H1 (cell line): ENCODE measurements at regions not wholly inside any gene's neighbourhood (a gene's known extent, or its start where the extent isn't known, plus 50 kb on each side); places are given as distances from the start of the nearest gene placed in this dataset.

Source experiments
- CTCF ChIA-PET: fragments of 300-600 bp; sonication (Branson Sonifier 250); formaldehyde crosslinking; loops from one replicate; lab custom pipeline; 2021; ENCODE audit not compliant: partially characterized antibody; lab: Charles Lee
- POLR2A ChIA-PET: fragments of 300-600 bp; sonication (Branson Sonifier 250); formaldehyde crosslinking; loops from one replicate; lab custom pipeline; 2021; ENCODE audit warnings: inconsistent platforms; ENCODE audit not compliant: partially characterized antibody; lab: Charles Lee
- DNase-seq, 2 experiments: peaks; one replicate each; pipeline versions ENCODE4 v3.0.0 to v3.0.0-alpha.2; 2010 to 2022; ENCODE audit warnings: low spot score in 2 of 2, low read depth in 1 of 2, mixed read lengths in 1 of 2
- FAIRE-seq: peaks from 2 replicates; lab custom pipeline; 2011; peaks lifted over from hg19 to GRCh38; lab: Jason Lieb, UNC
- H2AFZ ChIP-seq: 2 replicates; pipeline ENCODE4 v1.8.1; 2012; ENCODE audit warnings: low read length, inconsistent platforms
- H2AK5ac ChIP-seq: 2 replicates; pipeline ENCODE4 v1.6.1; 2013; ENCODE audit warnings: low read depth, low read length
- H2BK120ac ChIP-seq: replicated peaks from 2 replicates; pipeline ENCODE3; 2013; ENCODE audit warnings: low read depth, low read length, inconsistent platforms
- H2BK12ac ChIP-seq: 2 replicates; pipeline ENCODE4 v1.6.1; 2013; ENCODE audit warnings: low read depth, low read length
- H2BK15ac ChIP-seq: 2 replicates; pipeline ENCODE4 v1.6.1; 2013; ENCODE audit warnings: low read length
- H2BK20ac ChIP-seq: 2 replicates; pipeline ENCODE4 v1.6.1; 2013; ENCODE audit warnings: low read length
- H2BK5ac ChIP-seq: 2 replicates; pipeline ENCODE4 v1.6.1; 2013; ENCODE audit warnings: low read depth, low read length
- H3K14ac ChIP-seq: 2 replicates; pipeline ENCODE4 v1.6.1; 2013; ENCODE audit warnings: inconsistent platforms; ENCODE audit not compliant: insufficient read length
- H3K18ac ChIP-seq: 2 replicates; pipeline ENCODE4 v1.6.1; 2013; ENCODE audit warnings: low read length; ENCODE audit errors: extremely low read depth
- H3K23ac ChIP-seq: 2 replicates; pipeline ENCODE4 v1.6.1; 2013; ENCODE audit warnings: inconsistent platforms; ENCODE audit not compliant: insufficient read length
- H3K23me2 ChIP-seq: 2 replicates; pipeline ENCODE4 v1.6.1; 2013; ENCODE audit warnings: low read depth, low read length
- H3K27ac ChIP-seq: 2 replicates; pipeline ENCODE4 v1.6.1; 2011; ENCODE audit warnings: low read depth, low read length, inconsistent platforms
- H3K27me3 ChIP-seq, 4 experiments: replicated peaks in 1 of 4; 1 replicate in 1 of 4; 2 replicates in 3 of 4; pipeline versions ENCODE4 v1.6.1 to v1.8.1; 2011 to 2013; ENCODE audit warnings: low read length in 3 of 4, mild to moderate bottlenecking in 3 of 4, inconsistent platforms in 2 of 4, mixed read lengths in 2 of 4, moderate library complexity in 1 of 4; ENCODE audit not compliant: control insufficient read depth in 3 of 4, insufficient read depth in 3 of 4; ENCODE audit errors: extremely low read depth in 1 of 4
- H3K36me3 ChIP-seq, 4 experiments: 2 replicates each; pipeline versions ENCODE4 v1.6.1 to v1.8.1; 2011 to 2013; ENCODE audit warnings: mild to moderate bottlenecking in 4 of 4, low read length in 3 of 4, moderate library complexity in 2 of 4, control low read depth in 1 of 4, inconsistent platforms in 1 of 4; ENCODE audit not compliant: insufficient read depth in 4 of 4, control insufficient read depth in 2 of 4
- H3K4ac ChIP-seq: replicated peaks from 2 replicates; pipeline ENCODE3; 2013; ENCODE audit warnings: low read length, low read depth, mixed read lengths, inconsistent platforms; ENCODE audit not compliant: insufficient read length
- H3K4me1 ChIP-seq, 4 experiments: replicated peaks in 1 of 4; 1 replicate in 1 of 4; 2 replicates in 3 of 4; pipeline versions ENCODE4 v1.6.1 to v1.8.1; 2011 to 2013; ENCODE audit warnings: low read length in 3 of 4, inconsistent platforms in 2 of 4, mixed read lengths in 1 of 4; ENCODE audit not compliant: insufficient read depth in 4 of 4, control insufficient read depth in 3 of 4
- H3K4me2 ChIP-seq, 2 experiments: 2 replicates each; pipeline versions ENCODE4 v1.6.1 to v1.8.1; 2011 to 2013; ENCODE audit warnings: low read depth in 2 of 2, low read length in 2 of 2, control low read depth in 1 of 2, inconsistent platforms in 1 of 2, mild to moderate bottlenecking in 1 of 2; ENCODE audit not compliant: insufficient read depth in 1 of 2
- H3K4me3 ChIP-seq, 4 experiments: fragments of 200-600, 300-600 bp in 1 of 4; sonication (generic), shearing (Covaris generic), sonication (Bioruptor Twin) in 1 of 4; 2 replicates each; pipeline versions ENCODE4 v1.5.1 to v1.8.1; 2011 to 2016; ENCODE audit warnings: low read length in 4 of 4, low read depth in 3 of 4, control low read depth in 2 of 4, inconsistent platforms in 2 of 4, mild to moderate bottlenecking in 2 of 4, mixed read lengths in 1 of 4, moderate library complexity in 1 of 4; ENCODE audit not compliant: insufficient read depth in 2 of 4; ENCODE audit errors: extremely low read depth in 1 of 4
- H3K56ac ChIP-seq: replicated peaks from 2 replicates; pipeline ENCODE3; 2013; ENCODE audit warnings: low read depth, mild to moderate bottlenecking, mixed read lengths, low read length, inconsistent platforms; ENCODE audit not compliant: insufficient read length
- H3K79me1 ChIP-seq: 2 replicates; pipeline ENCODE4 v1.6.1; 2013; ENCODE audit warnings: low read depth, low read length, control low read depth
- H3K79me2 ChIP-seq, 2 experiments: 2 replicates each; pipeline versions ENCODE4 v1.6.1 to v1.8.1; 2012 to 2013; ENCODE audit warnings: low read length in 2 of 2, mild to moderate bottlenecking in 2 of 2, inconsistent platforms in 1 of 2; ENCODE audit not compliant: insufficient read depth in 2 of 2, control insufficient read depth in 1 of 2
- H3K9ac ChIP-seq, 4 experiments: replicated peaks in 1 of 4; 1 replicate in 1 of 4; 2 replicates in 3 of 4; pipeline versions ENCODE4 v1.6.1 to v1.8.1; 2011 to 2013; ENCODE audit warnings: low read depth in 3 of 4, low read length in 3 of 4, control low read depth in 2 of 4, mild to moderate bottlenecking in 2 of 4, moderate library complexity in 2 of 4, inconsistent platforms in 1 of 4; ENCODE audit errors: extremely low read depth in 1 of 4
- H3K9me3 ChIP-seq, 2 experiments: 2 replicates each; pipeline versions ENCODE4 v1.6.1 to v1.8.1; 2012 to 2013; ENCODE audit warnings: mild to moderate bottlenecking in 2 of 2, moderate library complexity in 2 of 2, control low read depth in 1 of 2, inconsistent platforms in 1 of 2, low read depth in 1 of 2, low read length in 1 of 2, mixed read lengths in 1 of 2; ENCODE audit not compliant: insufficient read depth in 2 of 2
- H4K20me1 ChIP-seq, 2 experiments: replicated peaks in 1 of 2; 2 replicates each; pipeline versions ENCODE3 to v1.8.1; 2011 to 2013; ENCODE audit warnings: inconsistent platforms in 2 of 2, low read length in 2 of 2, mild to moderate bottlenecking in 1 of 2; ENCODE audit not compliant: insufficient read depth in 2 of 2, control insufficient read depth in 1 of 2
- H4K5ac ChIP-seq: 2 replicates; pipeline ENCODE4 v1.6.1; 2013; ENCODE audit warnings: low read length, low read depth, mixed read lengths, inconsistent platforms; ENCODE audit not compliant: insufficient read length
- H4K8ac ChIP-seq: 2 replicates; pipeline ENCODE4 v1.8.0; 2013; ENCODE audit warnings: mild to moderate bottlenecking, moderate library complexity, low read length, inconsistent platforms; ENCODE audit not compliant: insufficient read depth; ENCODE audit errors: extremely low read depth
- H4K91ac ChIP-seq: replicated peaks from 2 replicates; pipeline ENCODE3; 2013; ENCODE audit warnings: low read length, mixed read lengths, inconsistent platforms; ENCODE audit not compliant: insufficient read length
- BACH1 ChIP-seq: IDR thresholded peaks from 2 replicates; pipeline ENCODE4 v1.6.1; 2012; ENCODE audit warnings: low read length, improper control_type of control experiment
- CHD1 ChIP-seq: IDR thresholded peaks from 2 replicates; pipeline ENCODE4 v1.6.1; 2012; ENCODE audit warnings: low read depth, low read length, improper control_type of control experiment
- CTBP2 ChIP-seq: IDR thresholded peaks from 2 replicates; pipeline ENCODE4 v1.7.0; 2011; ENCODE audit warnings: borderline replicate concordance, mild to moderate bottlenecking, moderate library complexity, mixed read lengths, low read length; ENCODE audit not compliant: insufficient read depth, insufficient read length
- FOSL1 ChIP-seq: IDR thresholded peaks from 2 replicates; pipeline ENCODE4 v1.6.1; 2011; ENCODE audit warnings: mild to moderate bottlenecking, low read depth, low read length, moderate library complexity; ENCODE audit not compliant: insufficient read depth
- WGBS, 2 experiments: shearing (Covaris generic) in 1 of 2; methylation state at CpG; one replicate each; pipeline versions ENCODE4 v1.1.6 to v1.1.7; 2013 to 2015; ENCODE audit warnings: low lambda C conversion rate in 2 of 2, mixed read lengths in 2 of 2, inconsistent platforms in 1 of 2, low coverage in 1 of 2, missing lambda C conversion rate in 1 of 2; ENCODE audit not compliant: insufficient replicate concordance in 2 of 2, insufficient coverage in 1 of 2, insufficient read length in 1 of 2; ENCODE audit errors: extremely low coverage in 1 of 2, missing lambda C conversion rate in 1 of 2; 5-methylcytosine and 5-hydroxymethylcytosine counted together

GRCh38 chr5:165892383-165892782, 2387.0 kb downstream of the MAT2B start:
- Histone ChIP-seq H3K23me2 (no peaks in the 10 kb centered on the region), H3K18ac (no peak overlapping the region), H2BK20ac (no peak overlapping the region), H3K36me3 (no peaks in the 10 kb centered on the region), H2BK5ac (no peak overlapping the region), H2AK5ac (no peak overlapping the region), H3K27me3 (no peaks in the 10 kb centered on the region; a peak in 1 of 7 replicates), H2BK120ac (no peak overlapping the region), H2AFZ (0 out of 2 replicates have a peak overlapping the region, but pooled peaks have one; percentile 33), H3K4me1 (no peaks in the 10 kb centered on the region), H3K4me3 (no peak overlapping the region), H4K5ac (no peak overlapping the region), H3K9me3 (no peaks in the 10 kb centered on the region), H3K23ac (no peak overlapping the region), H3K4ac (no peak overlapping the region), H4K8ac (no peak overlapping the region), H3K79me1 (no peaks in the 10 kb centered on the region), H2BK12ac (no peak overlapping the region), H3K27ac (no peak overlapping the region), H4K91ac (no peak overlapping the region), H3K79me2 (no peaks in the 10 kb centered on the region), H2BK15ac (no peak overlapping the region), H3K14ac (no peak overlapping the region), H3K56ac (no peak overlapping the region), H3K9ac (no peak overlapping the region), H3K4me2 (no peak overlapping the region), H4K20me1 (no peaks in the 10 kb centered on the region)
- CTCF ChIA-PET, result interaction anchor here (0.7 to 1.9 kb wide), 2 partner anchors 10 to 1378 kb away, joined by 3 to 5 read pairs; no protein-coding TSS in a partner anchor
- no peak for DNase-seq
- TF ChIP-seq CTBP2 (no peak), CHD1 (no peak), FOSL1 (no peak), BACH1 (no peak)
- WGBS, 2 experiments, result 95% methylated on average over 6 of the region's 6 CpGs; no CpG with 5 or more reads in 1 of the 2 experiments
- no peak for FAIRE-seq
- POLR2A ChIA-PET, result no interaction called here
